ENCODE measurements at regions not wholly inside any gene's neighbourhood (a gene's known extent, or its start where the extent isn't known, plus 50 kb on each side); places are given as distances from the start of the nearest gene placed in this dataset.

DNA sequence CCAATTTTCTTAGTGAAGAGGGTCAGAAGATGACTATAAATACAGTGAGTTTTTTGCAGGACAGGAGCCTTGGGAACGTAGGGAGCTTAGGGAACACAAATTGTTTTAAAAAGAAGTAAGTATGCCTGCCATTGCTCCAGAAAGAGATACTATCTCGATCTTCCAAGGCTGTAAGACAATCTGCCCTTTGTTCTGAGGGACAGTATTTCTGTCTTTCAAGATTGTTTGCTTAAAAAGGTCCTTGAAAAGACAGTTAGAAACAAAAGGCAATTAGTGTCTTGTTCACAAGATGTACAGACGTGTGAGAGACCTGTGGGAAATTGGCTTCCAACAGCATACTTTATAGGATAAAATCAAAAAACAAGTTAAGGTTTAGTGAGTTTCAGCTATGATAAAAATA is 321.2 kb upstream of the FAR2 start:
- DNase-seq = no peak

DNA sequence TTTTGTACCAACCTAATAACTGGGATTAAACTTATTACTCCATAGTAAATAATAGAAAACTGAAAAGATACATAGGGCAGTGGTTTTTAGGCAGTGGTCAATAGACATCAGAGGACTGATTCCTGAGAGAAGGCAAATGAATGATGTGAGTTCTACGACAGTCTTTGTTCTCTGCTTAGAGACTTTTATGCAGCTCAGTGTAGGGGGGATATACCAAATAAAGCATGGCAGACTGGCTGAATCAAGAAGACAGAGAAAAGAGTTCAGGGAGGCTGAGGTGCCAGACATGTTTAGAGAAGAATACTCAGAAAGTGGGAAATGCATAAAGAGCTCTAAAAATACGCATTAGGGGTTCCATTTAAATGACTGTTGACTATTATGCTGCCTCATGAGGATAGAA is 320.8 kb upstream of the FAR2 start:
- DNase-seq = no peak

GRCh38 chr12:28830491-28830890 is 318.6 kb upstream of the FAR2 start:
- DNase-seq = no peak

GRCh38 chr12:28844718-28845117 is 304.4 kb upstream of the FAR2 start:
- no peak for DNase-seq

GRCh38 chr12:28851781-28852180 is 297.3 kb upstream of the FAR2 start:
- no peak for DNase-seq

DNA sequence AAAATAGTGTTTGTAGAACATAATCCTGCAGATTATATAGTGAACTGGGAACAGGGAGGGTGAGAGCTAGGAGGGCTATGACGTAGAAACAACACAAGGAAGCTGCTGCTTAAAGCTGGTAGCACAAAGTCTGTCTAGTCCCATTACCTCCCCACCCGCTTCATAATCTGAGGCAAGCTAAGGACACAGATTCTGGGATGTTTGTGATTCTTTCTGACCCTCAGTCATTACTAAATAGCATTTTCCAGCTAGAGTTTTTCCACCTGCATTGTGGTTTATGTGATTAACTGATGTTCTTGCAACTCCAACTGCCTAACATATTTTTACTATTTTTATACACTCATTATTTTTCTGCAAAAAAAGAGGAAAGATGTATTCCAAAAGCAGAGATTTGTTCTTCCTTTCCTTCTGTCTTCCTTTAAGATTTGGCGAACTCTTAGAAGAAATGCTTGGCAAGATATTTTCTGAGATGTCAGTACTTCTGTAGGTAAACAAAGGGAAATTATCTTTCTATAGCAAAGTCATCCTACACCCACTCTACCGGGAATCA is 293.2 kb upstream of the FAR2 start:
- no peak for DNase-seq

- no peak for DNase-seq
These were observed 291.7 kb upstream of the FAR2 start for GRCh38 chr12:28857369-28857768.

GRCh38 chr12:28859551-28859950 is 289.5 kb upstream of the FAR2 start:
- DNase-seq = no peak

DNA sequence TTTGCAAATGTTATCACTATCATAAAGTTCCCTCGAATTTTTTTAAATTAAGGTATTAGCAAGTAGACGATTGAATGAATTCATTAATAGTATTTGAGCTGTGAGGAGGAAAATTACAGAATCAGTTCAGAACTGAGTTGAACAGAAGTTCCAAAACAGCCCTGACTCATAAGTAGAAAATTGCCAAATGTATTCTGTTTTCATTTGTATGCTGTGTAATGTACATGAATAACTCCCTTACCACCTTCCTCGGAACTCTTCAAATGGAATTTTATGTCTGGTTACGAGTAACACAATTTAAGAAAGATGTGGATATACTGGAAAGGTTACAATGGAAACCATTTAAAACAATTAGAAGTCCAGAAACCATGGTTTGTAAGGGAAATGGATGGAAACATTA is 283.3 kb upstream of the FAR2 start:
- no peak for DNase-seq

GRCh38 chr12:28866296-28866695 is 282.8 kb upstream of the FAR2 start:
- no peak for DNase-seq

GRCh38 chr12:28866715-28867503 is 282.2 kb upstream of the FAR2 start:
- DNase-seq = no peak

- DNase-seq = no peak
These were observed 280.7 kb upstream of the FAR2 start for GRCh38 chr12:28868414-28868813.

DNA sequence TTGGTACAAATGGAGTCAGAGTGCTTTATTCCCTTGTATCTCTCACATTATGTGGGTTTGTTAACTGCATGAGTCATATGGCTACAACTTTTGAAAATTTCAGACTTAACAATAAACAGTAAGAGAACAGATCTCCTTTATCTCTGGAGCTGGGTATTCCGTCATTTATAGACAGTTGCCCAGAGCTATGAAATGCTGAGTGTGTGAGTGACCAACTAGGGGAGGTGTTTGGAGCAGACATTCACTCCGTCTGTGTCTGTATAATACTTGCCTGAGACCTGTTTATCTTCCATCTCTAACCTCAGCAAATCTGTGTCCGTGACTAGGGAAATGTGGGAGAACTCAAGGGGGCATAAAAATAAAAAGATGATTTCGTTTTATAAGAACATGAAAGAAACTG is 279.9 kb upstream of the FAR2 start:
- DNase-seq = no peak

DNA sequence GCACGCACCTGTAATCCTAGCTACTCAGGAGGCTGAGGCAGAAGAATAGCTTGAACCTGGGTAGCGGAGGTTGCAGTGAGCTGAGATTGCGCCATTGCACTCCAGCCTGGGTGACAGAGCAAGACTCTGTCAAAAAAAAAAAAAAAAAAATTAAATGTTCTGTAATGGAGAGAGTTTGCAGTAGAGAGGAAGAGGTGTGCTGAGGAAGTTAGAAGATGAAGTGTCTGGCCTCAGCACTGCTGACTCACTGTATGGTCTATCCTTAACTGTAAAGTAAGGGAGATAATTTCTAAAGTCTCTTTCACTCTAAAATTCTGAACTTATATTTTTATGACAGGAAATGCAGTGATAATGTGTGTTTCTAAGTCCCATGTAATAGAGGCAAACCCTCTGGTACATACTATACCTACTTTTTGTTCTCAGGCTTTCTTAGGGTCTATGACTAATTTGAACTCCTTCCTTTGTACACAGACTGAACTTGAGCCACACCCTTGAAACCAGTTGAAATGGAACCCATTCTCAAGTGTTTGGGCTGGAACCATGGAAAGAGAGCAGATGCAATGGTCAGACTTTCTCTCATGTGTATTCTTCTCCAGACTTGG is 278.1 kb upstream of the FAR2 start:
- DNase-seq = no peak

- DNase-seq = peak in 1 of 2 experiments; percentile 68
These were observed 276.3 kb upstream of the FAR2 start for GRCh38 chr12:28872654-28873268.

GRCh38 chr12:28874758-28875157 is 274.3 kb upstream of the FAR2 start:
- DNase-seq = no peak

DNA sequence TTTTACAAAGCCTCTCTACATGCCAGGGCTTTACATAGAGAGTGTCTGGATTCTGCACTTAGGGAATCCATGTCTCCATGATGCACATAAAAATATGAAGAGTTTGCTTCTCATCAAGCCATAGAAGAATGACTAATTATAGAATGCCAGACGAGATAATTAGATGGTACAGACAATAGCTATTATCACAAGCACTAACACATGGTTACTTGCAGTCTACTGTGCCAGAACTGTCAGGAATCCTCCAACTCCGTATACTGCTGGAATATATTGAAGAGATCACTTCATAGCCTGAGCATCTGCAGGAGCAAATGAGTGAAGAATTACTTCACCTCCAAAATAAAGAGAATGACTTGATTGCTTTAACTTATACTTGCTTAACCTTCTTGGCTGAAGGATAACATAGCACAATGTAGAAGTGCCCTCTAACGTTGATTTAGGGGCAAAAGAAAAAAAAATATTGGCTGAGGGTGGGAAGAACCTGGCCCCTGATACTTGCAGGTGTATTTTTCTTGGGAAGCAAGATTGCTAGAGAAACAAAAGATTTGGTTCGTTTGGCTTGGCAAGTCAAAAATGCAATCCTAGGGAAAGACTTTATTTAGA is 272.8 kb upstream of the FAR2 start:
- no peak for DNase-seq

DNA sequence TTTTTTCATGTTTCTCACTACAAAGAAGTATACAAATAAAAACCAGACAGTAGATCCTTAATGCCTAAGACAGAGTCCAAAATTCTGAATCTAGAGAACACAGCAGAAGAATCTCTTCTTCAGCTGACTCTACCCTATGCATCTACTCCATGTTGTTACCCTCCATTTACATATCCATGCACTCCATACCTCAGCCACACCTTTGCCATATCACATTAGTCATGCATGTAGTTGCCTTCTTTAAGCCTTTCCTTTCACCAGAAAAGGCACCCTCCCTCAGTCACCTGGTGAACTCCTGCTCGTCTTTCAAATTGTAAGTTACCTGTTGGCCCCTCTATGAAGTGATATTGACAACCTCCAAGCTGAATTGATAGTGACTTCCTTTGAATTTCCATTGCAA is 271.2 kb upstream of the FAR2 start:
- no peak for DNase-seq

DNA sequence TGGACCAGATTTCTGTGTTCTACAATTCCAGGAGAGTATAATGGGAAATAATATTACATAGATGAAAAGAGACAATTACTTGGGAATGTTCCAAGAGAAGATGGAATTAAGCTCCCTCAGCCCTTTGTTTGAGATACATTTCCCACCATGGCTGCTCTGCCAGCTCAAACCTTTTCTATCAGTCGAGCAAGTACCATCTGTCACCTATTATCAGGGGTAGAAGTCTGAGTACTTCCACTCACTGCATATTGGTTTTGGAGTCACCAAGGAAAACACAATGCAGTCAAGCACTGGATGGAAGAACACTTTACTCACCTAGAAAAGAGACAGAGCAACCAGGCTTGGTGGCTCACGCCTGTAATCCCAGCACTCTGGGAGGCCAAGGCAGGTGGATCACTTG is 270.4 kb upstream of the FAR2 start:
- no peak for DNase-seq

DNA sequence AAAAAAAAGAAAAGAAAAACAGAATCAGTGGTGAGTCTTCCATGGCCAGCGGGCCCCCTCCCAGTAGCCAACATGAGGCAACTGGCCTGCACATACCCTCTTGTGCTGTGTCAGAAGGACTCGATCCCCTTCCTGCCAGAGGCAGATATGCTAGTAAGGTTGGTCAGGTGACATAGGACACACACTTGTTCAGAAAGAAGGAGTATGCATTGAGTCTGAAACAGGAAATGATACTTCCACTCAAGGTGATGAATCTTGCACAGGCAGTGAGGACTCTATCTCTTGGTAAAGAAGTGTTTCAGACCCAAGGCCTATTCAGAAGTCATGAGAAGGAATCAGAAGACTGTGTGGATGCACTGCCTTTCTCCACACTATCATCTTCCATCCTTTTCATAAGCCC is 269.7 kb upstream of the FAR2 start:
- DNase-seq = no peak

DNA sequence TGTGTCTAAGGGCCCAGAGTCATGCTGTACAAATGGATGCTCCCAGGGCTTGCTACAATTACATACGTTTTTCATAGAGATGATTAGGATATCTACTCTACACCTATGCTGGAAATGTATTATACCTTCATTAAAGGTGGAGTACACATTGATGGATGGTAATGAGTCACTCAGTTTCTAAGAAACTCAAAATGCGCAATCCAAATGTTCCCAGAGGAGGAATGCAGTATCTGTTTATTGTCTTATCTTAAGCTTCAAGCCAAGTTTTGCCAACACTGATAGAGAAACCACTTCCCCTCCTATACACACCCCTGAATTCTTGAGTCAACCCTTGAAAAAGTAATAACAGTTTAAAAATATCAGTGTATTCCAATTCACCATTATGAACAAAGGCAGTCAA is 266.6 kb upstream of the FAR2 start:
- no peak for DNase-seq

DNA sequence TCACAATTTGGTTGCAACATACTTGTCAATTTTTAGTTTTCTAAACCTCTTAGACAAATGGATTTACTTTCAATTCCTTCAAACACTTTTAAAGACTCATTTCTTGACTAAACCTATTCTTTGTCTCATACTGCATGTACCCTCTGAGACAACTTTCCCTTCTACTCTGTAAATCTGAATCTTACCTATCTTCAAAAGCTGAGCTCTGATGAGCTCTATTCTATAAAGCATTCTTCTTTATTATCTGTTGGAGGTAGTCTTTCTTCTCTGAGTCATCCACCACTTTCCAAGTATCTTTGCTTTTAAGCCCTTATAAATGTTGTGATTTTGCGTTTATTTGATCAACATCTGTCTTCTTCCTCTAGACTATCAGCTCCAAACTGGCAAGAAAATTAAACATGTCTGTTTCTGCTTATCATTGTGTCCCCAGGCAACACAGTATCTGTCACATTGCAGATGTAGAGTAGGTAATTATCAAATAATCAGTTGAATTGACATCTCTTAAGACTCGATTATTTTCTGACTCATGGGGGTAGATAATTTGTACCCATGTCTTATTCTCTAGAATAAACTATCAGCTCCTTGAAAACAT is 265.6 kb upstream of the FAR2 start:
- DNase-seq = no peak
